Breast epithelium (tissue), 3 donors: ENCODE measurements at regions not wholly inside any gene's neighbourhood (a gene's known extent, or its start where the extent isn't known, plus 50 kb on each side); places are given as distances from the start of the nearest gene placed in this dataset.

Experiments
- POLR2AphosphoS5 ChIP-seq, 3 donors: sonication (generic); formaldehyde crosslinking; IDR thresholded peaks; one replicate each; pipeline ENCODE4 v1.6.1; 2017; ENCODE audit warnings: antibody characterized with exemption in 3 of 3
- TF ChIP-seq, protein P1 (sequence below), 3 donors: fragments of 450-650 bp; IDR thresholded peaks; one replicate each; pipeline ENCODE4 v1.5.1; 2016 to 2017; ENCODE audit warnings: antibody characterized with exemption in 3 of 3, mild to moderate bottlenecking in 3 of 3, moderate library complexity in 3 of 3

DNA sequence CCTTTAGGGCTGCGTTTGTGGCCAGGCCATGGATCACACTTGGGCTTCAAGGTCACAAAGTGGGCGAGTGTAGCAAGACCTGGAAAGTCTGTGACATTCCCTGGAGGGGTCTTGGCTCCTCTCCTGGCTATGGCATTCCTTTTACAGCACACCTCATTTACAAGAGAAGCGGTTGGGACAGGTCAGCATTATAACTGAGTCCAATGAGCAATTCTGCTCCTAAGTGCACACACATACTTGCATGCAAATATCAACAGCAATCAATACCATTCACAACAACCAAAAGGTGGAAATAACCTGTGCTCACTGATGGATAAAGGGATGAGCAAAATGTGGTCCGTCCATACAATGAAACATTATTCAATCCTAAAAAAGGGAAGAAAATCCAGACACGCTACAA lies 298.2 kb downstream of the CTTN start:
- TF ChIP-seq, protein P1, sequence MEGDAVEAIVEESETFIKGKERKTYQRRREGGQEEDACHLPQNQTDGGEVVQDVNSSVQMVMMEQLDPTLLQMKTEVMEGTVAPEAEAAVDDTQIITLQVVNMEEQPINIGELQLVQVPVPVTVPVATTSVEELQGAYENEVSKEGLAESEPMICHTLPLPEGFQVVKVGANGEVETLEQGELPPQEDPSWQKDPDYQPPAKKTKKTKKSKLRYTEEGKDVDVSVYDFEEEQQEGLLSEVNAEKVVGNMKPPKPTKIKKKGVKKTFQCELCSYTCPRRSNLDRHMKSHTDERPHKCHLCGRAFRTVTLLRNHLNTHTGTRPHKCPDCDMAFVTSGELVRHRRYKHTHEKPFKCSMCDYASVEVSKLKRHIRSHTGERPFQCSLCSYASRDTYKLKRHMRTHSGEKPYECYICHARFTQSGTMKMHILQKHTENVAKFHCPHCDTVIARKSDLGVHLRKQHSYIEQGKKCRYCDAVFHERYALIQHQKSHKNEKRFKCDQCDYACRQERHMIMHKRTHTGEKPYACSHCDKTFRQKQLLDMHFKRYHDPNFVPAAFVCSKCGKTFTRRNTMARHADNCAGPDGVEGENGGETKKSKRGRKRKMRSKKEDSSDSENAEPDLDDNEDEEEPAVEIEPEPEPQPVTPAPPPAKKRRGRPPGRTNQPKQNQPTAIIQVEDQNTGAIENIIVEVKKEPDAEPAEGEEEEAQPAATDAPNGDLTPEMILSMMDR (IDR thresholded peaks at IDR 0.05) = no peak
- TF ChIP-seq POLR2AphosphoS5 (IDR thresholded peaks at IDR 0.05) = no peak
